ENCODE measurements at regions not wholly inside any gene's neighbourhood (a gene's known extent, or its start where the extent isn't known, plus 50 kb on each side); places are given as distances from the start of the nearest gene placed in this dataset.

- TF ChIP-seq NCOA1 (IDR thresholded peaks at IDR 0.05; ENCODE audit: low read depth) (no peak), FOXJ3 (CRISPR knock-in tag; IDR thresholded peaks at IDR 0.05) (no peak), SIX5 (IDR thresholded peaks at IDR 0.05; ENCODE audit: borderline replicate concordance in 1 of 2, insufficient read depth in 1 of 2, low read depth in 1 of 2, low read length in 2 of 2) (no peak), ZNF280B (CRISPR knock-in tag; IDR thresholded peaks at IDR 0.05) (no peak), ZNF696 (CRISPR knock-in tag; conservative IDR thresholded peaks at IDR 0.05) (no peak), ZNF717 (CRISPR knock-in tag; IDR thresholded peaks at IDR 0.05) (no peak), CTBP1 (IDR thresholded peaks at IDR 0.05; ENCODE audit: borderline replicate concordance) (no peak)
These were observed 159.9 kb upstream of the DIPK2B start (continued) for GRCh38 chrX:45360571-45360970.

GRCh38 chrX:45358392-45358791 is 157.7 kb upstream of the DIPK2B start:
- no peak overlapping the region for H3K27ac ChIP-seq (ENCODE audit: extremely low read depth, low read depth, low read length)
- CTCF ChIA-PET (ENCODE audit: low intra/inter-chr PET ratio): no interaction called here
- no peaks in the 10 kb centered on the region for H3K27me3 ChIP-seq (ENCODE audit: control insufficient read depth in 2 of 2, insufficient read depth in 2 of 2, low read length in 2 of 2)
- in situ Hi-C loops (cut with MboI) (no loop called here), intact Hi-C loops (cut with micrococcal nuclease) (no loop called here)
- DNase-seq (ENCODE audit: extremely low read depth in 1 of 4, low spot score in 3 of 4) (no peak), ATAC-seq (no peak), FAIRE-seq (no peak)
- H3K36me3 ChIP-seq (ENCODE audit: control insufficient read depth, insufficient read depth, low read length): no peaks in the 10 kb centered on the region
- H3K4me2 ChIP-seq (ENCODE audit: insufficient read depth, low read length): no peak overlapping the region
- whole genome bisulfite sequencing (ENCODE audit: insufficient coverage, low coverage, missing lambda C conversion rate): 0% methylated on average over 1 of the region's 1 CpG
- POLR2A ChIA-PET: no interaction called here
- BruUV-seq (replicated peaks): no TSS peak
- H2AFZ ChIP-seq (ENCODE audit: low read depth, low read length): no peak overlapping the region
- H3K4me3 ChIP-seq: no peak overlapping the region
- H4K20me1 ChIP-seq (replicated peaks; ENCODE audit: control insufficient read depth, insufficient read depth, low read length): no peaks in the 10 kb centered on the region
- H3K4me1 ChIP-seq (replicated peaks in 1 of 2; ENCODE audit: control insufficient read depth in 2 of 2, insufficient read depth in 2 of 2, low read length in 2 of 2): no peaks in the 10 kb centered on the region
- H3K9ac ChIP-seq (ENCODE audit: insufficient read depth in 1 of 2, low read depth in 2 of 2, low read length in 2 of 2): no peak overlapping the region
- H3K9me3 ChIP-seq (replicated peaks; ENCODE audit: control insufficient read depth, insufficient read depth, low read depth, low read length): no peaks in the 10 kb centered on the region
- H3K9me1 ChIP-seq (ENCODE audit: control insufficient read depth, insufficient read depth, low read length): no peaks in the 10 kb centered on the region
- no peaks in the 10 kb centered on the region for H3K79me2 ChIP-seq (ENCODE audit: control insufficient read depth, insufficient read depth, low read length)
- TF ChIP-seq ZBTB17 (CRISPR knock-in tag; IDR thresholded peaks at IDR 0.05) (no peak), PHB (CRISPR knock-in tag; IDR thresholded peaks at IDR 0.05) (no peak), ZNF398 (CRISPR knock-in tag; IDR thresholded peaks at IDR 0.05) (no peak), HBP1 (CRISPR knock-in tag; IDR thresholded peaks at IDR 0.05) (no peak), CBX8 (IDR thresholded peaks at IDR 0.05; ENCODE audit: borderline replicate concordance, extremely low read depth, low read depth, low read length, poor library complexity, severe bottlenecking) (no peak), CREM (IDR thresholded peaks at IDR 0.05; ENCODE audit: low read depth) (no peak), NONO (IDR thresholded peaks at IDR 0.05; ENCODE audit: low read depth in 2 of 2, low read length in 1 of 2) (no peak), MAFG (tag; conservative IDR thresholded peaks at IDR 0.05) (no peak), CREB3 (tag; conservative IDR thresholded peaks at IDR 0.05; ENCODE audit: low read depth) (no peak), SRSF7 (optimal IDR thresholded peaks at IDR 0.05; ENCODE audit: low read depth, low read length) (no peak), JUNB (CRISPR knock-in tag; conservative IDR thresholded peaks at IDR 0.05) (no peak)
